Loucy (cell line): ENCODE measurements at regions not wholly inside any gene's neighbourhood (a gene's known extent, or its start where the extent isn't known, plus 50 kb on each side); places are given as distances from the start of the nearest gene placed in this dataset.

Source experiments
- EZH2phosphoT487 ChIP-seq: fragments of 200-600 bp; IDR thresholded peaks from 2 replicates; pipeline ENCODE4 v1.6.1; 2018; ENCODE audit warnings: antibody characterized with exemption, mild to moderate bottlenecking, moderate library complexity, borderline replicate concordance
- TF ChIP-seq, protein P1 (sequence below): fragments of 200-600 bp; sonication (generic); conservative IDR thresholded peaks from 2 replicates; pipeline ENCODE4 v1.5.1; 2014; ENCODE audit warnings: mild to moderate bottlenecking, antibody characterized with exemption, low read length

DNA sequence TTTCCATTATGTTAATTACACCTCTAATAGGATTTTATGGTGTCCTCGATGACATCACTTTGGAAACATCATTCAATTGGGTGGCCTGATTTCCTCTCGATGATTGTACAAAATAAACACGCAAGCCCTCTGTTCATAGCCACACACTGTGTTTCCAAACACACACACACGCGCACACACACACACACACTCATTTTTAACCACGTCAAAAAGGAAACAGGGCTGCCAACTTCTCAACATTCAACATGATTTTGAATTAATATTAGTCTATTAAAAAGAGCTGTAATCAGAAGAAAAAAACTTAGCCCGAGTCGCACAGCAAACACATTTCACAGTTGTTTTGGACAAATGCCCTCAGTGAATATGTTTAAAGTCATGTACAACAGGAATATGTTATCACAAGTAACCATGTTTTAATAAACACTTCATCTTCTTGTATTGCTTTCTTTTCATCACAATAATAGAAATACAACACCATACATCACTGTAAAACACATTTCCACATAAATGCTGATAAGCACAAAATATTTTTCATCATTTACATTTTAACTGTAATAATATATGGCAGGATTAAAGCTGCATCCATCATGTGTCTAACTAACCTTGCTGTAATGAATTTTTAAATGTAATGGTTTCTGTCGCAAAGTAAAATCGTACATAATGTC is 219.1 kb upstream of the IRX3 start:
- TF ChIP-seq, protein P1, sequence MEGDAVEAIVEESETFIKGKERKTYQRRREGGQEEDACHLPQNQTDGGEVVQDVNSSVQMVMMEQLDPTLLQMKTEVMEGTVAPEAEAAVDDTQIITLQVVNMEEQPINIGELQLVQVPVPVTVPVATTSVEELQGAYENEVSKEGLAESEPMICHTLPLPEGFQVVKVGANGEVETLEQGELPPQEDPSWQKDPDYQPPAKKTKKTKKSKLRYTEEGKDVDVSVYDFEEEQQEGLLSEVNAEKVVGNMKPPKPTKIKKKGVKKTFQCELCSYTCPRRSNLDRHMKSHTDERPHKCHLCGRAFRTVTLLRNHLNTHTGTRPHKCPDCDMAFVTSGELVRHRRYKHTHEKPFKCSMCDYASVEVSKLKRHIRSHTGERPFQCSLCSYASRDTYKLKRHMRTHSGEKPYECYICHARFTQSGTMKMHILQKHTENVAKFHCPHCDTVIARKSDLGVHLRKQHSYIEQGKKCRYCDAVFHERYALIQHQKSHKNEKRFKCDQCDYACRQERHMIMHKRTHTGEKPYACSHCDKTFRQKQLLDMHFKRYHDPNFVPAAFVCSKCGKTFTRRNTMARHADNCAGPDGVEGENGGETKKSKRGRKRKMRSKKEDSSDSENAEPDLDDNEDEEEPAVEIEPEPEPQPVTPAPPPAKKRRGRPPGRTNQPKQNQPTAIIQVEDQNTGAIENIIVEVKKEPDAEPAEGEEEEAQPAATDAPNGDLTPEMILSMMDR, result no peak
- TF ChIP-seq EZH2phosphoT487, result no peak
